Endodermal cell (in vitro differentiated cells): ENCODE measurements at regions not wholly inside any gene's neighbourhood (a gene's known extent, or its start where the extent isn't known, plus 50 kb on each side); places are given as distances from the start of the nearest gene placed in this dataset.

Experiments
- DNase-seq: peaks from one replicate; pipeline ENCODE4 v3.0.0-alpha.2; 2017
- H3K27ac ChIP-seq: 2 replicates; pipeline ENCODE4 v1.5.1; 2013; ENCODE audit warnings: mild to moderate bottlenecking, low read depth, low read length, moderate library complexity
- H3K27me3 ChIP-seq: 2 replicates; pipeline ENCODE4 v1.6.1; 2013; ENCODE audit warnings: mild to moderate bottlenecking, low read length, moderate library complexity; ENCODE audit not compliant: insufficient read depth, control insufficient read depth, poor library complexity, severe bottlenecking
- H3K36me3 ChIP-seq: 2 replicates; pipeline ENCODE4 v1.7.0; 2013; ENCODE audit warnings: mild to moderate bottlenecking, low read length, moderate library complexity; ENCODE audit not compliant: control insufficient read depth, insufficient read depth
- H3K4me1 ChIP-seq: one replicate; pipeline ENCODE4 v1.7.0; 2013; ENCODE audit warnings: low read length; ENCODE audit not compliant: control insufficient read depth, insufficient read depth
- H3K4me3 ChIP-seq: 2 replicates; pipeline ENCODE4 v1.5.1; 2013; ENCODE audit warnings: mild to moderate bottlenecking, low read length, moderate library complexity
- H3K9ac ChIP-seq: 2 replicates; pipeline ENCODE4 v1.6.1; 2013; ENCODE audit warnings: mild to moderate bottlenecking, low read length, moderate library complexity; ENCODE audit not compliant: poor library complexity, severe bottlenecking; ENCODE audit errors: extremely low read depth
- H3K9me3 ChIP-seq: 2 replicates; pipeline ENCODE4 v1.6.1; 2013; ENCODE audit warnings: mild to moderate bottlenecking, low read length, moderate library complexity; ENCODE audit not compliant: control insufficient read depth
- H3K27ac Mint-ChIP-seq: 2 replicates; pipeline ENCODE4 v1.8.0; 2020; ENCODE audit warnings: mixed read lengths
- H3K27me3 Mint-ChIP-seq: 2 replicates; pipeline ENCODE4 v1.8.0; 2021; ENCODE audit warnings: mild to moderate bottlenecking, mixed read lengths; ENCODE audit not compliant: insufficient read depth
- H3K36me3 Mint-ChIP-seq: 2 replicates; pipeline ENCODE4 v1.8.0; 2020; ENCODE audit warnings: low read depth, mixed read lengths
- H3K4me1 Mint-ChIP-seq: 2 replicates; pipeline ENCODE4 v1.8.0; 2020; ENCODE audit warnings: mixed read lengths
- H3K4me3 Mint-ChIP-seq: 2 replicates; pipeline ENCODE4 v1.8.0; 2020; ENCODE audit warnings: mild to moderate bottlenecking, moderate library complexity, mixed read lengths
- H3K9me3 Mint-ChIP-seq: 2 replicates; pipeline ENCODE4 v1.8.0; 2020; ENCODE audit warnings: mild to moderate bottlenecking, mixed read lengths
- CTCF ChIP-seq: fragments of 200-600 bp; sonication (generic); conservative IDR thresholded peaks from 2 replicates; pipeline ENCODE4 v1.5.0; 2021; ENCODE audit warnings: antibody characterized with exemption, mild to moderate bottlenecking
- whole genome bisulfite sequencing, 2 experiments: methylation state at CpG; one replicate each; pipeline versions ENCODE4 v1.1.5 to v1.1.7; 2013; ENCODE audit warnings: missing lambda C conversion rate in 2 of 2, mixed read lengths in 1 of 2; ENCODE audit not compliant: insufficient coverage in 1 of 2, insufficient read length in 1 of 2; 5-methylcytosine and 5-hydroxymethylcytosine counted together

GRCh38 chr20:19047040-19047950, 165.1 kb upstream of the SLC24A3 start:
- Histone ChIP-seq H3K36me3 (no peaks in the 10 kb centered on the region), H3K9me3 (no peaks in the 10 kb centered on the region), H3K4me1 (no peaks in the 10 kb centered on the region), H3K9ac (no peak overlapping the region), H3K27me3 (no peaks in the 10 kb centered on the region), H3K4me3 (no peak overlapping the region), H3K27ac (no peak overlapping the region)
- Mint-ChIP-seq H3K4me1 (peaks cover 4% of the 10 kb centered on the region), H3K9me3 (no peaks in the 10 kb centered on the region), H3K27me3 (no peaks in the 10 kb centered on the region), H3K4me3 (no peak overlapping the region), H3K27ac (no peak overlapping the region), H3K36me3 (no peaks in the 10 kb centered on the region)
- no peak for DNase-seq
- 92 to 95% methylated on average over 7 to 9 of the region's 9 CpGs for WGBS, 2 experiments
- no peak for TF ChIP-seq CTCF

- peaks cover 4% of the 10 kb centered on the region for H3K4me1 Mint-ChIP-seq
- H3K4me3 ChIP-seq = no peak overlapping the region
- no peak overlapping the region for H3K4me3 Mint-ChIP-seq
- no peaks in the 10 kb centered on the region for H3K36me3 ChIP-seq
- no peaks in the 10 kb centered on the region for H3K4me1 ChIP-seq
- no peaks in the 10 kb centered on the region for H3K27me3 Mint-ChIP-seq
- no peak overlapping the region for H3K9ac ChIP-seq
- DNase-seq = no peak
- H3K36me3 Mint-ChIP-seq = no peaks in the 10 kb centered on the region
- TF ChIP-seq CTCF = no peak
- WGBS, 2 experiments = 77 to 89% methylated on average over 3 of the region's 3 CpGs
- no peak overlapping the region for H3K27ac ChIP-seq
- no peaks in the 10 kb centered on the region for H3K27me3 ChIP-seq
- no peak overlapping the region for H3K27ac Mint-ChIP-seq
- no peaks in the 10 kb centered on the region for H3K9me3 Mint-ChIP-seq
- no peaks in the 10 kb centered on the region for H3K9me3 ChIP-seq
Measured at GRCh38 chr20:19047951-19048296, 164.5 kb upstream of the SLC24A3 start.

GRCh38 chr20:19048995-19049501, 163.4 kb upstream of the SLC24A3 start:
- no peaks in the 10 kb centered on the region for H3K4me1 ChIP-seq
- Mint-ChIP-seq H3K27ac (no peak overlapping the region), H3K4me1 (peaks cover 4% of the 10 kb centered on the region), H3K9me3 (no peaks in the 10 kb centered on the region), H3K4me3 (no peak overlapping the region), H3K27me3 (no peaks in the 10 kb centered on the region), H3K36me3 (no peaks in the 10 kb centered on the region)
- WGBS, 2 experiments = 77 to 79% methylated on average over 6 to 9 of the region's 9 CpGs
- H3K27ac ChIP-seq = no peak overlapping the region
- no peaks in the 10 kb centered on the region for H3K9me3 ChIP-seq
- H3K4me3 ChIP-seq = no peak overlapping the region
- H3K27me3 ChIP-seq = no peaks in the 10 kb centered on the region
- H3K36me3 ChIP-seq = no peaks in the 10 kb centered on the region
- DNase-seq = no peak
- no peak for TF ChIP-seq CTCF
- no peak overlapping the region for H3K9ac ChIP-seq
